Tibial artery (tissue), 4 donors: ENCODE measurements at regions not wholly inside any gene's neighbourhood (a gene's known extent, or its start where the extent isn't known, plus 50 kb on each side); places are given as distances from the start of the nearest gene placed in this dataset.

Source experiments
- DNase-seq, 2 donors: peaks; one replicate each; pipeline ENCODE4 v3.0.0-alpha.2; 2019
- H3K27ac ChIP-seq, 2 donors: fragments of 200-600 bp; sonication (generic) in 1 of 2; 1 replicate in 1 of 2; 2 replicates in 1 of 2; pipeline ENCODE4 v1.5.1; 2018 to 2019; ENCODE audit warnings: mild to moderate bottlenecking in 1 of 2
- H3K27me3 ChIP-seq, 2 donors: fragments of 200-600 bp; sonication (generic) in 1 of 2; one replicate each; pipeline versions ENCODE4 v1.5.1 to v1.6.0; 2016 to 2019
- H3K36me3 ChIP-seq, 3 donors: fragments of 200-600 bp; sonication (generic) in 2 of 3; one replicate each; pipeline ENCODE4 v1.5.1; 2016 to 2019; ENCODE audit warnings: mild to moderate bottlenecking in 2 of 3
- H3K4me1 ChIP-seq, 4 donors: fragments of 200-600 bp; sonication (generic) in 2 of 4; 1 replicate in 3 of 4; 2 replicates in 1 of 4; pipeline ENCODE4 v1.5.1; 2016 to 2019
- H3K4me3 ChIP-seq, 2 donors: fragments of 200-600 bp; sonication (generic) in 1 of 2; 1 replicate in 1 of 2; 2 replicates in 1 of 2; pipeline ENCODE4 v1.5.1; 2018 to 2019; ENCODE audit warnings: mild to moderate bottlenecking in 2 of 2
- H3K9me3 ChIP-seq, 3 donors: fragments of 200-600 bp; sonication (generic) in 1 of 3; one replicate each; pipeline ENCODE4 v1.5.1; 2016 to 2019
- intact Hi-C: fragments of 100-400 bp; cut with DNase I; formaldehyde crosslinking; loops from one replicate; pipeline ENCODE4 v1.15.0; 2023; ENCODE audit warnings: low total_unique reads
- TF ChIP-seq, protein P1 (sequence below), 2 experiments: fragments of 200-600 bp in 1 of 2; fragments of 450-650 bp in 1 of 2; IDR thresholded peaks; one replicate each; pipeline ENCODE4 v1.5.1; 2017 to 2019; ENCODE audit warnings: antibody characterized with exemption in 2 of 2, mild to moderate bottlenecking in 1 of 2, moderate library complexity in 1 of 2

DNA sequence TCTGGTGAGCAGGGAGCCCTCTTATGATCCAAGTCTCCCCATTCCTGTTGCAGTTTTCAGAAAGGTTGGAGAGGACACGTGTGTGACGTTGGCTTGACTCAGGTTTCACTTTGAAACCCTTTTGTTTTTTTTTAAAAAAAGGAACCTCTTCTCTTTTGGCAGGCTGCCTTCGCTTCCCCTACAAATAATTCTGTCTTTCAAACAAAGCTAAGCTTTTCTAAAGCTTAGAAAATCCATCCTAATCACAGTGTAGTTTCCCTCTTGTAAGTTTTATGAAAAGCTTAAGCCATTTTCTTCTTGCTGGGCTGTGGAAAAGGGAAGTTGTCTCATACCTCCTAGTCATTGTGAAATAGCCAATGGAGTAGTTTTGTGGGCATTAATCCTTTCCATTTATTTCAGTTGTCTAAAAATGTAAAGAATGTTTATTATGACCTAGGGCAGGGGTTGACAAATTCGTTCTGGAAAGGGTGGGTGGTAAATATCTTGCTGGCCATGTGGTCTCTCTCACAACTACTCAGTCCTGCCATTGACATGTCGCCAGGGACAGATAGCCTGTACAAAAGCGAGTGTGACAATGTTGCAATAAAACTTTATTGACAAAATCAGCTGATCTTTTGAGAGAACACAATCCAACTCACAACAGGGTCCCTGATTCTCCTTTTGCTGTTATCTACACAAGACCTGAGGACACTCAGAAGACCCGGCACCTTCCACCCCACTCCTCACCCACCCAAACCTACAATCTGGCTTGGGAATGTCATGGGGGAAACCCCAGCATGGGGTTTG is 878.8 kb downstream of the RNF144A start:
- no peaks in the 10 kb centered on the region for H3K9me3 ChIP-seq
- intact Hi-C loops, result no loop called here
- TF ChIP-seq, protein P1, sequence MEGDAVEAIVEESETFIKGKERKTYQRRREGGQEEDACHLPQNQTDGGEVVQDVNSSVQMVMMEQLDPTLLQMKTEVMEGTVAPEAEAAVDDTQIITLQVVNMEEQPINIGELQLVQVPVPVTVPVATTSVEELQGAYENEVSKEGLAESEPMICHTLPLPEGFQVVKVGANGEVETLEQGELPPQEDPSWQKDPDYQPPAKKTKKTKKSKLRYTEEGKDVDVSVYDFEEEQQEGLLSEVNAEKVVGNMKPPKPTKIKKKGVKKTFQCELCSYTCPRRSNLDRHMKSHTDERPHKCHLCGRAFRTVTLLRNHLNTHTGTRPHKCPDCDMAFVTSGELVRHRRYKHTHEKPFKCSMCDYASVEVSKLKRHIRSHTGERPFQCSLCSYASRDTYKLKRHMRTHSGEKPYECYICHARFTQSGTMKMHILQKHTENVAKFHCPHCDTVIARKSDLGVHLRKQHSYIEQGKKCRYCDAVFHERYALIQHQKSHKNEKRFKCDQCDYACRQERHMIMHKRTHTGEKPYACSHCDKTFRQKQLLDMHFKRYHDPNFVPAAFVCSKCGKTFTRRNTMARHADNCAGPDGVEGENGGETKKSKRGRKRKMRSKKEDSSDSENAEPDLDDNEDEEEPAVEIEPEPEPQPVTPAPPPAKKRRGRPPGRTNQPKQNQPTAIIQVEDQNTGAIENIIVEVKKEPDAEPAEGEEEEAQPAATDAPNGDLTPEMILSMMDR (IDR thresholded peaks at IDR 0.05), result no peak
- no peak overlapping the region for H3K4me3 ChIP-seq
- peaks cover 0 to 16% (median 0%) of the 10 kb centered on the region in 4 donors for H3K4me1 ChIP-seq
- H3K36me3 ChIP-seq, result no peaks in the 10 kb centered on the region
- DNase-seq, result no peak
- H3K27me3 ChIP-seq, result no peaks in the 10 kb centered on the region
- no peak overlapping the region for H3K27ac ChIP-seq

GRCh38 chr2:7800031-7800430 is 881.8 kb upstream of the ID2 start:
- H3K9me3 ChIP-seq, result peaks cover 0 to 6% (median 0%) of the 10 kb centered on the region in 3 donors
- no peaks in the 10 kb centered on the region for H3K27me3 ChIP-seq
- H3K4me3 ChIP-seq, result no peak overlapping the region
- no peak for DNase-seq
- TF ChIP-seq, protein P1 (IDR thresholded peaks at IDR 0.05), result no peak
- H3K36me3 ChIP-seq, result no peaks in the 10 kb centered on the region
- intact Hi-C loops, result no loop called here
- H3K4me1 ChIP-seq, result peaks cover 0 to 7% (median 0%) of the 10 kb centered on the region in 4 donors
- no peak overlapping the region for H3K27ac ChIP-seq

GRCh38 chr2:7801212-7801611 is 880.6 kb upstream of the ID2 start:
- H3K36me3 ChIP-seq, result no peaks in the 10 kb centered on the region
- no peaks in the 10 kb centered on the region for H3K27me3 ChIP-seq
- H3K9me3 ChIP-seq, result peaks cover 0 to 6% (median 0%) of the 10 kb centered on the region in 3 donors
- H3K4me3 ChIP-seq, result no peak overlapping the region
- TF ChIP-seq, protein P1 (IDR thresholded peaks at IDR 0.05), result no peak
- intact Hi-C loops, result no loop called here
- no peaks in the 10 kb centered on the region for H3K4me1 ChIP-seq
- no peak overlapping the region for H3K27ac ChIP-seq
- DNase-seq, result no peak

GRCh38 chr2:7803515-7803914 is 878.3 kb upstream of the ID2 start:
- H3K4me1 ChIP-seq, result no peaks in the 10 kb centered on the region
- TF ChIP-seq, protein P1 (IDR thresholded peaks at IDR 0.05), result no peak
- H3K4me3 ChIP-seq, result no peak overlapping the region
- no peaks in the 10 kb centered on the region for H3K27me3 ChIP-seq
- DNase-seq, result no peak
- peaks cover 0 to 6% (median 0%) of the 10 kb centered on the region in 3 donors for H3K9me3 ChIP-seq
- intact Hi-C loops, result no loop called here
- no peaks in the 10 kb centered on the region for H3K36me3 ChIP-seq
- no peak overlapping the region for H3K27ac ChIP-seq

- no peaks in the 10 kb centered on the region for H3K9me3 ChIP-seq
- H3K27me3 ChIP-seq, result no peaks in the 10 kb centered on the region
- H3K4me1 ChIP-seq, result no peaks in the 10 kb centered on the region
- no peak for DNase-seq
- TF ChIP-seq, protein P1 (IDR thresholded peaks at IDR 0.05), result no peak
- H3K36me3 ChIP-seq, result no peaks in the 10 kb centered on the region
- no peak overlapping the region for H3K4me3 ChIP-seq
- no peak overlapping the region for H3K27ac ChIP-seq
- intact Hi-C loops, result no loop called here
These were observed 872.2 kb upstream of the ID2 start for GRCh38 chr2:7809640-7810039.
